Epithelial cell of esophagus (primary cell): ENCODE measurements at regions not wholly inside any gene's neighbourhood (a gene's known extent, or its start where the extent isn't known, plus 50 kb on each side); places are given as distances from the start of the nearest gene placed in this dataset.
A peak's percentile ranks its signal among the peaks of the same experiment; 100 is the strongest.

ENCODE experiments used
- DNase-seq: peaks from one replicate; pipeline ENCODE4 v3.0.0; 2010; ENCODE audit warnings: low read depth
- H3K4me3 ChIP-seq: 2 replicates; pipeline ENCODE4 v1.5.1; 2011; ENCODE audit warnings: mild to moderate bottlenecking, low read length, control low read depth
- TF ChIP-seq, protein P1 (sequence below): IDR thresholded peaks from 2 replicates; pipeline ENCODE4 v1.5.1; 2011; ENCODE audit warnings: low read depth, mild to moderate bottlenecking, low read length, control low read depth, inconsistent platforms; ENCODE audit not compliant: insufficient read depth; ENCODE audit errors: missing control alignments

DNA sequence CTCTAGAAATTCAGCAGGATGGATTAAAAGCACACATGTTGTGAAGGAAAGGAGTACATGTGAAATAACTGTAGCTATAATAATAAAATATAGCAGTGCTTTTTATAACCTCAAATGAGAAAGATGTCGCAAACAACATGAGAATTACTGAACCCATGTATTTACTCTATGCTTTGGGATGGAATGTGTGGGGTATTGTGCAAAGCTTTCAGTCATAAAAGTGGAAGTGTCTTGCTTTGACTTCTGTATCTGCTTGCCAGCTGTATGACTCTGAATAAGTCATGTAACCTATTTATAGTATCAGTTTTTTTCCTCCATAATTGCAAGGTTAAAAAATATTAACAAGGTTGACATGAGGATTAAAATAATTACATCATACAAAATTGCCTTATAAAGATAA, 519.3 kb upstream of the CADM2 start:
- TF ChIP-seq, protein P1, sequence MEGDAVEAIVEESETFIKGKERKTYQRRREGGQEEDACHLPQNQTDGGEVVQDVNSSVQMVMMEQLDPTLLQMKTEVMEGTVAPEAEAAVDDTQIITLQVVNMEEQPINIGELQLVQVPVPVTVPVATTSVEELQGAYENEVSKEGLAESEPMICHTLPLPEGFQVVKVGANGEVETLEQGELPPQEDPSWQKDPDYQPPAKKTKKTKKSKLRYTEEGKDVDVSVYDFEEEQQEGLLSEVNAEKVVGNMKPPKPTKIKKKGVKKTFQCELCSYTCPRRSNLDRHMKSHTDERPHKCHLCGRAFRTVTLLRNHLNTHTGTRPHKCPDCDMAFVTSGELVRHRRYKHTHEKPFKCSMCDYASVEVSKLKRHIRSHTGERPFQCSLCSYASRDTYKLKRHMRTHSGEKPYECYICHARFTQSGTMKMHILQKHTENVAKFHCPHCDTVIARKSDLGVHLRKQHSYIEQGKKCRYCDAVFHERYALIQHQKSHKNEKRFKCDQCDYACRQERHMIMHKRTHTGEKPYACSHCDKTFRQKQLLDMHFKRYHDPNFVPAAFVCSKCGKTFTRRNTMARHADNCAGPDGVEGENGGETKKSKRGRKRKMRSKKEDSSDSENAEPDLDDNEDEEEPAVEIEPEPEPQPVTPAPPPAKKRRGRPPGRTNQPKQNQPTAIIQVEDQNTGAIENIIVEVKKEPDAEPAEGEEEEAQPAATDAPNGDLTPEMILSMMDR, result no peak
- peak; percentile 23 for DNase-seq
- H3K4me3 ChIP-seq, result no peak overlapping the region

DNA sequence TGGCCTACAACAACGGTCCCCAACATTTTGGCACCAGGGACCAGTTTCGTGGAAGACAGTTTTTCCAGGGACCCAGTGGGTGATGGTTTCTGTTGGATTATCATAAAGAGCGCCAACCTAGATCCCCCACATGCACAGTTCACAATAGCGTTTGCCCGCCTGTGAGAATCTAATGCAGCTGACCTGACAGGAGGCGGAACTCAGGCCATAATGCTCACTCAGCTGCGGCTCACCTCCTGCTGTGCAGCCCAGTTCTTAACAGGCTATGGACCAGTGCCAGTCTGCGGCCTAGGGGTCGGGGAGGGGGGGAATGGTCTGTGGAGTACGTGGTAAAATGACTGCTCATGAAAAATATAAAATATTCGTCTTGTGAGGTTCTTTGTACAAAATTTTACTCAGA, 518.5 kb upstream of the CADM2 start:
- DNase-seq, result no peak
- TF ChIP-seq, protein P1, result no peak
- H3K4me3 ChIP-seq, result no peak overlapping the region

DNA sequence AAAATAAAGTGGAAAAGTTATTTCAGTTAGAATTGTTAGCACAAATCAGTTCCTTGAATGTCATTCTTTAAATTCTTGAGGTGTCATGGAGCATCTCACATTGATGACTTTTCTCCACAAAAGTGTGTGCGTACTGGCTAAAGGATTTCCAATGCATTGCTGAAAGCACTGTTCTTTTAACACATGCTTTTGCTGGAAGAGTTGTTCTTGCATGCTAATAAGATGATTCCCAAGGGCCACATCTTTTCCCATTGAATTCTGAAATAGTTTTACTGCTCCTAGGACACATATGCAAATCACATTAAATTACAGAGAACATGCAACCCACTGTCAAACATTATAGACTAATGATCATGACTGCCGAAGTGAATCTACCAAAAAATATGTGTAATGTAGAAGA, 516.3 kb upstream of the CADM2 start:
- DNase-seq, result no peak
- TF ChIP-seq, protein P1, result no peak
- no peak overlapping the region for H3K4me3 ChIP-seq

DNA sequence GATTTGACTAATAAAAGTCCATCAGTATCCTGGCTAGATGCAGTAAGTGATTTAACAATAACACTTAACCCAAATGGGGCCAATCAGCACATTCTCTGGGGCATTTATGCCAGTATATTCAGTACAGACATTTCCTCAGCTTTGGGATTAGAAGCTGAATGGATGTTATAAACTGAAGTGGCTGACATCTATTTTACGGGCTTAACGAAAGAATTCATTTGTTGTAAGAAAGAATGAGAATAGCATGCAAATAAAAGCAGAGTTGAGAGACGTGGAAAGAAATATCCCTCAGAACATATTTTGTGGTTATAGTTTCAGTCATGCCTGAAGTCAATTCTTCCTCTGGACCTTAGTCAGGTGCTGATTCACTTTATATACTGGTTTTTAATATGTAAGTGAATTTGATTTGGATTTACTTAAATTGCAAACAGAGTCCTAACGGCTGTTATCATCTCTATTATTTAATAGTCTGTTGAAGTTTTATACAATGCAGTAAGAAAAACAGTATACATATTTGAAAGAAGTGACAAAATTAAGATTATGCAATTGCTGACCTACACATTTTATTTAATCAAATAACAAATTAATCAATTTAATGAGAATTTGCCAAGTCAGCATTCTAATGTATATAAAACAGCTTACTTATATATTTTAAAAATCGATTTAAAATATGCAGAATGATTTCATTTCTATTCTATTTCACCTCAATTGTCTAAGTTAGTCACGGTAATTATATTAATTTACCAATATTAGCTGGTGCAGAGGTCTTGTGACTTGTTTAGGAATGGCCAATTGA, 513.9 kb upstream of the CADM2 start:
- TF ChIP-seq, protein P1, result no peak
- no peak for DNase-seq
- no peak overlapping the region for H3K4me3 ChIP-seq

DNA sequence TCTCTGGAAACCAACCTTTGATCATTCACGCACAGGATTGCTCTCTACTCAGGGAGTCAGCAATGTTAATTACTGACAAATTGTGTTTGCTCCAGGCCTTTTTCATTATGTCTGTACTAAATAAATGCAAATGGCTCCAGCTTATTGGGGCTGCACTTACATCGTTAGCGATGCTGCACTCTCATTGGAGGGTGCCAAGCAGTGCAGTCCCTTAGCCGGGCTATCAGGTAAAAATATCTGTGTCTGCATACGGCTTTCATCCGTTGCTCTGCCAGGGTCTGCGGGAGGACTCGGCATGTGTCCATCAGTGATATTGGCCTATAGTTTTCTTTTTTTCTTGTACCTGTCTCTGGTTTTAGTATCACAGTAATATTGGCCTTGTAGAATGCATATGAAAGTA, 471.5 kb upstream of the CADM2 start:
- TF ChIP-seq, protein P1, result no peak
- H3K4me3 ChIP-seq, result no peak overlapping the region
- DNase-seq, result no peak

DNA sequence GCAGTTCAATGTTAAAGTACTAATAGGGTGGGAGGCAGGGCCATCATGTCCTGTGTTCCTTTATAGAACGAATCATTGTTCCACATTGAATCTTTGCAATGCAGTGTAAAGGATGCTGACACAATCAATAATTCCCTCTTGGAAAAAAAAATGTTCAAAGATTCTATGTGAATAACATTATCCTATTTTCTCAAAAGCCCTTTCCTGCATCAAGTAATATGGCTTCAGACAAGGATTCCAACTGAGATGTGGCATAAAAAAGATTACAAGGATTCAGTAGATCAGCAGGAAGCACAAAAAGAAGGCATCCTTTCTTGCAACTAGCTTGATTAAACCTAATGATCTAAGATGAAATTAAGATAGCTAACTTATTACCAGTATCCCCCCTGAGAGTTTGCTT, 454.0 kb upstream of the CADM2 start:
- no peak for DNase-seq
- no peak overlapping the region for H3K4me3 ChIP-seq
- TF ChIP-seq, protein P1, result no peak

DNA sequence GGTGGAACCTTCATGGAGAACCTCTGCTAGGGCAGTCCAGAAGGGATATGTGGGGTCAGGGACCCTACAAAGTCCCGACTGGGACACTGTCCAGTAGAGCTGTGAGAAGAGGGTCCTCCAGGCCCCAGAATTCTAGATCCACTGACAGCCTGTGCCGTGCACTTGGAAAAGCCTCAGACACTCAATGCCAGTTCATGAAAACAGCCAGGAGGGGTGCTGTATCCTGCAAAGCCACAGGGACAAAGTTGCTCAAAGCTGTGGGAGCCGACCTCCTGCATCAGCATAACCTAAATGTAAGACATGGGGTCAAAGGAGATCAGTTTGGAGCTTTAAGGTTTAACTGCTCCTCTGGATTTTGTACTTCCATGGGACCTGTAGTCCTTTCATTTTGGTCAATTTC, 448.8 kb upstream of the CADM2 start:
- H3K4me3 ChIP-seq, result no peak overlapping the region
- DNase-seq, result no peak
- TF ChIP-seq, protein P1, result no peak
